ENCODE measurements at regions not wholly inside any gene's neighbourhood (a gene's known extent, or its start where the extent isn't known, plus 50 kb on each side); places are given as distances from the start of the nearest gene placed in this dataset.

DNA sequence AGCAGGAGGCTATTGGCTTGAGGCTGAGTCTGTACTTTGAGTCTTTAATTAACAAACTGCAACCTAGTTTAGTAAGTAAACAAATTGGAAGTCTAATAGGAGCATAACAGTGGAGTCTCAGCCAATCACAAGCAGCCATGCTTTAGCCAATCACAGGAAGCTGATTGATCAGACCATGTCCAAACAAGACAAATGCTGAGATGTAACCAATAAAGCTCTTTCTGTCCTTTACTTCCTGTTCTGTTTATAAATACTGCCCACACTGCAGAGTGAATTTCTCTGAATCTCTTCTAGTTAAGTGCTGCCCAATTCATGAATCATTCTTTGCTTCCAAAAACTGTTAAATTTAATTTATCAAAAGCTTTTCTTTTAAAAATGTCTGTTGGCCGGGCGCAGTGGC lies 146.6 kb upstream of the DLX2 start:
- no peaks in the 10 kb centered on the region for H3K9me3 ChIP-seq (ENCODE audit: low read depth, low read length)
- H3K27ac ChIP-seq, result no peak overlapping the region
- TF ChIP-seq POLR2AphosphoS5 (IDR thresholded peaks at IDR 0.05; ENCODE audit: borderline replicate concordance, low read depth, low read length), result no peak
- TF ChIP-seq EZH2 (IDR thresholded peaks at IDR 0.05), result no peak
- no peak for TF ChIP-seq FOXP2 (optimal IDR thresholded peaks at IDR 0.05; ENCODE audit: control extremely low read depth, extremely low read length, insufficient read depth)
- no peak overlapping the region for H3K4me3 ChIP-seq
- DNase-seq (ENCODE audit: low read depth, low spot score), result no peak
- H3K36me3 ChIP-seq (ENCODE audit: insufficient read depth, low read length), result no peaks in the 10 kb centered on the region
- no peak overlapping the region for H3K9ac ChIP-seq (ENCODE audit: insufficient read length)

- Histone ChIP-seq H3K36me3 (ENCODE audit: insufficient read depth, low read length) (no peaks in the 10 kb centered on the region), H3K9me3 (ENCODE audit: low read depth, low read length) (no peaks in the 10 kb centered on the region), H3K9ac (ENCODE audit: insufficient read length) (no peak overlapping the region), H3K27ac (no peak overlapping the region), H3K4me3 (no peak overlapping the region)
- DNase-seq (ENCODE audit: low read depth, low spot score), result no peak
- TF ChIP-seq EZH2 (IDR thresholded peaks at IDR 0.05), result no peak
Observed at GRCh38 chr2:172249986-172250385, 147.3 kb upstream of the DLX2 start.

- no peak for DNase-seq (ENCODE audit: low read depth, low spot score)
- TF ChIP-seq FOXP2 (optimal IDR thresholded peaks at IDR 0.05; ENCODE audit: control extremely low read depth, extremely low read length, insufficient read depth), result no peak
- no peak for TF ChIP-seq EZH2 (IDR thresholded peaks at IDR 0.05)
- no peak for TF ChIP-seq POLR2AphosphoS5 (IDR thresholded peaks at IDR 0.05; ENCODE audit: borderline replicate concordance, low read depth, low read length)
- H3K9me3 ChIP-seq (ENCODE audit: low read depth, low read length), result no peaks in the 10 kb centered on the region
- no peak overlapping the region for H3K4me3 ChIP-seq
- no peak overlapping the region for H3K9ac ChIP-seq (ENCODE audit: insufficient read length)
- no peaks in the 10 kb centered on the region for H3K36me3 ChIP-seq (ENCODE audit: insufficient read depth, low read length)
- no peak overlapping the region for H3K27ac ChIP-seq
Observed at GRCh38 chr2:172251231-172251630, 148.5 kb upstream of the DLX2 start.

GRCh38 chr2:172252154-172252553 lies 149.5 kb upstream of the DLX2 start:
- DNase-seq (ENCODE audit: low read depth, low spot score), result no peak
- TF ChIP-seq FOXP2 (optimal IDR thresholded peaks at IDR 0.05; ENCODE audit: control extremely low read depth, extremely low read length, insufficient read depth) (no peak), POLR2AphosphoS5 (IDR thresholded peaks at IDR 0.05; ENCODE audit: borderline replicate concordance, low read depth, low read length) (no peak), EZH2 (IDR thresholded peaks at IDR 0.05) (no peak)
- no peak overlapping the region for H3K27ac ChIP-seq
- no peaks in the 10 kb centered on the region for H3K36me3 ChIP-seq (ENCODE audit: insufficient read depth, low read length)
- no peak overlapping the region for H3K9ac ChIP-seq (ENCODE audit: insufficient read length)
- no peaks in the 10 kb centered on the region for H3K9me3 ChIP-seq (ENCODE audit: low read depth, low read length)
- H3K4me3 ChIP-seq, result no peak overlapping the region

- Histone ChIP-seq H3K9me3 (ENCODE audit: low read depth, low read length) (no peaks in the 10 kb centered on the region), H3K4me3 (no peak overlapping the region), H3K9ac (ENCODE audit: insufficient read length) (no peak overlapping the region), H3K36me3 (ENCODE audit: insufficient read depth, low read length) (no peaks in the 10 kb centered on the region), H3K27ac (no peak overlapping the region)
- no peak for TF ChIP-seq POLR2AphosphoS5 (IDR thresholded peaks at IDR 0.05; ENCODE audit: borderline replicate concordance, low read depth, low read length)
- no peak for TF ChIP-seq FOXP2 (optimal IDR thresholded peaks at IDR 0.05; ENCODE audit: control extremely low read depth, extremely low read length, insufficient read depth)
- no peak for TF ChIP-seq EZH2 (IDR thresholded peaks at IDR 0.05)
- DNase-seq (ENCODE audit: low read depth, low spot score), result no peak
Observed at GRCh38 chr2:172253190-172254052, 150.7 kb upstream of the DLX2 start.

GRCh38 chr2:172256886-172257285 lies 154.2 kb upstream of the DLX2 start:
- H3K27ac ChIP-seq, result no peak overlapping the region
- DNase-seq (ENCODE audit: low read depth, low spot score), result no peak
- no peak for TF ChIP-seq POLR2AphosphoS5 (IDR thresholded peaks at IDR 0.05; ENCODE audit: borderline replicate concordance, low read depth, low read length)
- no peak for TF ChIP-seq FOXP2 (optimal IDR thresholded peaks at IDR 0.05; ENCODE audit: control extremely low read depth, extremely low read length, insufficient read depth)
- TF ChIP-seq EZH2 (IDR thresholded peaks at IDR 0.05), result no peak

GRCh38 chr2:172259827-172260226 lies 157.1 kb upstream of the DLX2 start:
- Histone ChIP-seq H3K9ac (ENCODE audit: insufficient read length) (no peak overlapping the region), H3K36me3 (ENCODE audit: insufficient read depth, low read length) (no peaks in the 10 kb centered on the region), H3K4me3 (no peak overlapping the region), H3K27ac (no peak overlapping the region), H3K9me3 (ENCODE audit: low read depth, low read length) (no peaks in the 10 kb centered on the region)
- TF ChIP-seq POLR2AphosphoS5 (IDR thresholded peaks at IDR 0.05; ENCODE audit: borderline replicate concordance, low read depth, low read length) (no peak), EZH2 (IDR thresholded peaks at IDR 0.05) (no peak), FOXP2 (optimal IDR thresholded peaks at IDR 0.05; ENCODE audit: control extremely low read depth, extremely low read length, insufficient read depth) (no peak)
- DNase-seq (ENCODE audit: low read depth, low spot score), result no peak

More at GRCh38 chr2:172256886-172257285, 154.2 kb upstream of the DLX2 start:
- Histone ChIP-seq H3K9me3 (ENCODE audit: low read depth, low read length) (no peaks in the 10 kb centered on the region), H3K36me3 (ENCODE audit: insufficient read depth, low read length) (no peaks in the 10 kb centered on the region), H3K4me3 (no peak overlapping the region), H3K9ac (ENCODE audit: insufficient read length) (no peak overlapping the region)

DNA sequence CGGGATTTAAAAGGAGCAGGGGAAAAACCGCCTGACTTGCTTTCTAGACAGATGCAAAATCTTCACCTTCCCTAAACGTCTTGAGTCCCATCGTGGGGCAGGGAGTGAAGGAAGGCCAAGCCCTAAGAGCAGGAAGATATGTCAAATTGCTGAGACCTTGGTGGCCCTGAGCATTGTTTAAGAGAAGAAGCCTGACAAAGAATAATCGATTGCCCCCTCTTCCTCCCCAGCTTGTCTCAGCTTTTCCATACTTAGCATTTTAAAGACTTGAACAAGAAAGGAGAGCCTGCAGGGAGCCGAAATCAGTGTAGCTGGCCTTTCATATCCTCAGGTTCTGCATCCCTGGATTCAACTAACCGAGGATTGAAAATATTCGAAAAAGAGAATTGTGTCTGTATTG lies 157.6 kb upstream of the DLX2 start:
- Histone ChIP-seq H3K9ac (ENCODE audit: insufficient read length) (no peak overlapping the region), H3K27ac (no peak overlapping the region)
- no peak for TF ChIP-seq FOXP2 (optimal IDR thresholded peaks at IDR 0.05; ENCODE audit: control extremely low read depth, extremely low read length, insufficient read depth)
- TF ChIP-seq POLR2AphosphoS5 (IDR thresholded peaks at IDR 0.05; ENCODE audit: borderline replicate concordance, low read depth, low read length), result no peak
- TF ChIP-seq EZH2 (IDR thresholded peaks at IDR 0.05), result no peak

DNA sequence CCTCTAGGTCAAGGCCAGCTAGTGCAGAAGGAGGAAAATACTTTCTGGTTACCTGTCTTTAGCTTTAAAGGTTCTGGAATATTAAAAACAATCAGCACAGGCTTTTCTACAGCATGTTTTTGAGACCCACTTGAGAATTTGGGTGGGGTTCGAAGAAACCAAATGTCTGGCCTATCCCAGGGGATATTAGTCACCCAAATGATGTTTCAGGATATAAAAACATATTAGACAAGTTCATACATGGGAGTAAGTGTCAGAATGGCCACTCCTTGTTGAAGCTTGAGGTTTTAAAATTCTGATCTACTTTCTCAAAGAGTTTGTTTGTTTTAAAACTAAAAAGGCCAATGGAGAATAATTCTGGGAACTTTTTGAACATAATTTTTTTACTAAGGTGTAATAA lies 158.6 kb upstream of the DLX2 start:
- no peak for DNase-seq (ENCODE audit: low read depth, low spot score)
- Histone ChIP-seq H3K9ac (ENCODE audit: insufficient read length) (no peak overlapping the region), H3K4me3 (no peak overlapping the region), H3K27ac (no peak overlapping the region), H3K9me3 (ENCODE audit: low read depth, low read length) (no peaks in the 10 kb centered on the region), H3K36me3 (ENCODE audit: insufficient read depth, low read length) (no peaks in the 10 kb centered on the region)
- TF ChIP-seq EZH2 (IDR thresholded peaks at IDR 0.05), result no peak
- no peak for TF ChIP-seq FOXP2 (optimal IDR thresholded peaks at IDR 0.05; ENCODE audit: control extremely low read depth, extremely low read length, insufficient read depth)
- no peak for TF ChIP-seq POLR2AphosphoS5 (IDR thresholded peaks at IDR 0.05; ENCODE audit: borderline replicate concordance, low read depth, low read length)

More for the DNA sequence above, 157.6 kb upstream of the DLX2 start:
- no peak for DNase-seq (ENCODE audit: low read depth, low spot score)
- H3K36me3 ChIP-seq (ENCODE audit: insufficient read depth, low read length), result no peaks in the 10 kb centered on the region
- no peaks in the 10 kb centered on the region for H3K9me3 ChIP-seq (ENCODE audit: low read depth, low read length)
- H3K4me3 ChIP-seq, result no peak overlapping the region

All from SK-N-MC (cell line).